Gastroesophageal sphincter (tissue), 4 donors: ENCODE measurements at regions not wholly inside any gene's neighbourhood (a gene's known extent, or its start where the extent isn't known, plus 50 kb on each side); places are given as distances from the start of the nearest gene placed in this dataset.
"Not testable (repeated sequence)": the region's sequence is repeated elsewhere in the genome, so short reads cannot be mapped to it uniquely, and the experiment has no call there.

ENCODE experiments used
- ATAC-seq: fragments of 150-250 bp; one replicate; pipeline ENCODE4 v1.9.1; 2016; ENCODE audit warnings: mild to moderate bottlenecking, moderate library complexity
- H3K27ac ChIP-seq, 4 donors: fragments of 200-600 bp; sonication (generic) in 3 of 4; 1 replicate in 3 of 4; 2 replicates in 1 of 4; pipeline ENCODE4 v1.5.1; 2016 to 2019
- H3K27me3 ChIP-seq: fragments of 200-600 bp; sonication (generic); one replicate; pipeline ENCODE4 v1.5.1; 2019
- H3K36me3 ChIP-seq, 2 donors: fragments of 200-600 bp; sonication (generic); one replicate each; pipeline ENCODE4 v1.5.1; 2019; ENCODE audit warnings: control low read depth in 1 of 2
- H3K4me1 ChIP-seq, 3 donors: fragments of 200-600 bp; sonication (generic); 1 replicate in 2 of 3; 2 replicates in 1 of 3; pipeline ENCODE4 v1.5.1; 2016 to 2019; ENCODE audit warnings: control low read depth in 2 of 3
- H3K4me3 ChIP-seq, 2 donors: fragments of 200-600 bp; sonication (generic); one replicate each; pipeline ENCODE4 v1.5.1; 2019; ENCODE audit warnings: mild to moderate bottlenecking in 1 of 2, moderate library complexity in 1 of 2
- H3K9me3 ChIP-seq, 3 donors: fragments of 200-600 bp; sonication (generic); one replicate each; pipeline ENCODE4 v1.5.1; 2017 to 2019; ENCODE audit warnings: control low read depth in 2 of 3
- EP300 ChIP-seq: sonication (generic); formaldehyde crosslinking; IDR thresholded peaks from one replicate; pipeline ENCODE4 v1.6.1; 2017; ENCODE audit warnings: antibody characterized with exemption, mild to moderate bottlenecking
- POLR2A ChIP-seq, 2 donors: fragments of 450-650 bp; IDR thresholded peaks; one replicate each; pipeline ENCODE4 v1.6.1; 2017; ENCODE audit warnings: antibody characterized with exemption in 2 of 2, mild to moderate bottlenecking in 2 of 2, moderate library complexity in 1 of 2
- POLR2AphosphoS5 ChIP-seq: sonication (generic); formaldehyde crosslinking; IDR thresholded peaks from one replicate; pipeline ENCODE4 v1.6.1; 2017; ENCODE audit warnings: antibody characterized with exemption
- WGBS, 2 donors: methylation state at CpG; one replicate each; pipeline ENCODE4 v1.1.5; 2018; ENCODE audit warnings: low coverage in 1 of 2; 5-methylcytosine and 5-hydroxymethylcytosine counted together
- TF ChIP-seq, protein P1 (sequence below), 4 experiments: fragments of 200-600 bp in 2 of 4; fragments of 450-650 bp in 2 of 4; sonication (generic) in 1 of 4; IDR thresholded peaks; one replicate each; pipeline ENCODE4 v1.5.1; 2017 to 2019; ENCODE audit warnings: antibody characterized with exemption in 4 of 4, mild to moderate bottlenecking in 2 of 4, moderate library complexity in 2 of 4

DNA sequence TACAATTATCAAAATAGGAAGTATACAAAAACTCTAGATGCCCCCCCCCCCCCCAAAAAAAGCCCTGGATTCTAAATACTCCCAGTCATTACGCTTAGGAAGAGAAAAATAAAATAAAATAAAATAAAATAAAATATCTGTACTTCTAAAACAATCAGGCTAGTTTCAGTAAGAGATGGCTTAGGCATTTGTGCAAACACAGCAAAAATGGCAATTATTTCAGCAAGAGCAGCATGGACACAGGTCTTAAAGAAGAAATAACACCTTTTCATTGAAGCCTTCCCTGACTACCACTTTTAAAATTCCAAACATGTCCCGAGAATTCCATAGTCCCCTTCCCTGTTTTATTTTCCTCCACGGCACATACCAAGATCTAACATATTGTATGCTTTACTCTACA is 218.6 kb upstream of the POU5F2 start:
- no peaks in the 10 kb centered on the region for H3K9me3 ChIP-seq
- 82 to 100% methylated on average over 3 of the region's 3 CpGs for WGBS, 2 donors
- H3K4me3 ChIP-seq = no peak overlapping the region
- no peak for TF ChIP-seq POLR2A (IDR thresholded peaks at IDR 0.05)
- no peak overlapping the region for H3K27ac ChIP-seq
- ATAC-seq = no peak
- no peaks in the 10 kb centered on the region for H3K4me1 ChIP-seq
- no peaks in the 10 kb centered on the region for H3K27me3 ChIP-seq
- no peaks in the 10 kb centered on the region for H3K36me3 ChIP-seq

DNA sequence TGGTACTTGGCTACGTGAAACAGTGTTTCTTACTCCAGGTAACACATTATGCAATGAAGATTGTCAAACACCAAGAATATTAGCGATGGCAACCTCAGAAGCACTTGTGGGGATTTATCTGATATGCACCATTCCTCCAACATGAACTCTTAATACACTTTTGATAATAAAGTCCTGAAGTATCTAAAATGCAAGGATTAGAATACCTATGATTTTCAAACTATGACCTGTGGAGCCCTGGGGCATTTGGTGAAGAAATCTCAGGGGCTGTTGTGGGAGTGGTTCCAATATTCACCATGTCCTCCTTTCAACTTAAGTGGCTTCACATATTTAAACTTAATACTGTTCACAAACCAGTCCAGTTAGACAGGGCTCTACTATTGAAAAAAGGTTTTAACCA is 214.6 kb upstream of the POU5F2 start:
- H3K27me3 ChIP-seq = no peaks in the 10 kb centered on the region
- no peak for ATAC-seq
- 100% methylated on average over 2 of the region's 2 CpGs for WGBS, 2 donors
- H3K27ac ChIP-seq = no peak overlapping the region
- peaks cover 0 to 9% of the 10 kb centered on the region in 2 donors for H3K36me3 ChIP-seq
- no peaks in the 10 kb centered on the region for H3K4me1 ChIP-seq
- H3K9me3 ChIP-seq = no peaks in the 10 kb centered on the region
- H3K4me3 ChIP-seq = no peak overlapping the region
- TF ChIP-seq POLR2A (IDR thresholded peaks at IDR 0.05) (no peak), POLR2AphosphoS5 (no peak), EP300 (no peak)
- TF ChIP-seq, protein P1, sequence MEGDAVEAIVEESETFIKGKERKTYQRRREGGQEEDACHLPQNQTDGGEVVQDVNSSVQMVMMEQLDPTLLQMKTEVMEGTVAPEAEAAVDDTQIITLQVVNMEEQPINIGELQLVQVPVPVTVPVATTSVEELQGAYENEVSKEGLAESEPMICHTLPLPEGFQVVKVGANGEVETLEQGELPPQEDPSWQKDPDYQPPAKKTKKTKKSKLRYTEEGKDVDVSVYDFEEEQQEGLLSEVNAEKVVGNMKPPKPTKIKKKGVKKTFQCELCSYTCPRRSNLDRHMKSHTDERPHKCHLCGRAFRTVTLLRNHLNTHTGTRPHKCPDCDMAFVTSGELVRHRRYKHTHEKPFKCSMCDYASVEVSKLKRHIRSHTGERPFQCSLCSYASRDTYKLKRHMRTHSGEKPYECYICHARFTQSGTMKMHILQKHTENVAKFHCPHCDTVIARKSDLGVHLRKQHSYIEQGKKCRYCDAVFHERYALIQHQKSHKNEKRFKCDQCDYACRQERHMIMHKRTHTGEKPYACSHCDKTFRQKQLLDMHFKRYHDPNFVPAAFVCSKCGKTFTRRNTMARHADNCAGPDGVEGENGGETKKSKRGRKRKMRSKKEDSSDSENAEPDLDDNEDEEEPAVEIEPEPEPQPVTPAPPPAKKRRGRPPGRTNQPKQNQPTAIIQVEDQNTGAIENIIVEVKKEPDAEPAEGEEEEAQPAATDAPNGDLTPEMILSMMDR (IDR thresholded peaks at IDR 0.05) = no peak

DNA sequence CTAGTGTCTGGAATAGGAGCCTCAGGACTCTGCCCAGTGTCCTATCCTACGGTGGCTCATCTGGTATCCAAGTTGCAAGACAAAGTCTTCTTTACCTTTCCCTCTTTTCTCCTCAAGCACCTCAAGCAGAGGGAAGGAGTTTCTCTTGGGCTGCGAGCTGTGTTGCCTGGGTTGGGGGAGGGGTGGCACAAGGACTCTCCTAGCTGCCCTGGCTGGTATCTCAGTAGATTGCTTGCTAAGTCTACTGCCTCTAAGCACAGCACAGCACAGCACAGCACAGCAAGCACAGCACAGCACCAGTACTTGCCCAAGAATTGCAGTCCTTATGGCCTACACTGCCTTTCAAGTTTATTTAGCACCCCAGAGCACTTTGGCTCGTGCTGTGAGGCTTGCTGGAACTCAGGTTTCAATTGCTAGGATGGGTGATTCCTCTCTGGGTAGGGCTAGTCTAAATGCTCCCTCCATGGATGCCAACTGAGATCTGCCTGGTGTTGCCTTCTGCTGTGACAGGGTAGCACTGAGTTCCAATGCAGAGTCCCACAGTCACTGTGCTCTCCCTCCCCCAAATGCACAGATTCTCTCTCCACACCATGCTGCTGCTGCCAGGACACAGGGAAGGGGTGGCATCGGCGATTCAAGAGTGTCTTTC is 213.1 kb upstream of the POU5F2 start:
- TF ChIP-seq, protein P1 (IDR thresholded peaks at IDR 0.05) = no peak
- TF ChIP-seq EP300 (no peak), POLR2AphosphoS5 (no peak), POLR2A (IDR thresholded peaks at IDR 0.05) (no peak)
- peaks cover 0 to 9% of the 10 kb centered on the region in 2 donors for H3K36me3 ChIP-seq
- no peaks in the 10 kb centered on the region for H3K27me3 ChIP-seq
- no peaks in the 10 kb centered on the region for H3K4me1 ChIP-seq
- 100% methylated on average over 1 to 2 of the region's 5 CpGs for WGBS, 2 donors
- no peak overlapping the region for H3K27ac ChIP-seq
- H3K4me3 ChIP-seq = no peak overlapping the region
- no peak for ATAC-seq
- H3K9me3 ChIP-seq = no peaks in the 10 kb centered on the region

DNA sequence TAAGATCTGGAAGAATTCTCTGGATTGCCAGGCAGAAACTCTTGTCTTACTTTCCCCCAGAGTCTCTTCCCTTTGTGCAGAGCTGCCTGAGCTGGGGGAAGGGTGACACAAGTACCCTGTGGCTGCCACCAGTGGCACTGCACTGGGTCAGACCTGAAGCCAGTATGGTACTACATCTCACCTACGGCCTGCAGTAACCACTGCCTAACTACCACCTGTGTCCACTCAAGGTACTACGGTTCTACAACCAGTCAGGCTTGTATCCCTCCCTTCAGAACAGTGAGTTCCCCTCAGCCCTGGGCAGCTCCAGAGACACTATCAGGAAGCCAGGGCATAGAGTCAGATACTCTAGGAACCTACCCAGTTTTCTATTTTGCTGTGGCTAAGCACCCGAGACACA is 212.0 kb upstream of the POU5F2 start:
- H3K36me3 ChIP-seq = peaks cover 0 to 9% of the 10 kb centered on the region in 2 donors
- 100% methylated on average over 1 of the region's 3 CpGs; no CpG with 5 or more reads in 1 of the 2 donors for WGBS, 2 donors
- no peak for ATAC-seq
- no peak overlapping the region for H3K27ac ChIP-seq
- no peak for TF ChIP-seq EP300
- TF ChIP-seq POLR2AphosphoS5 = no peak
- TF ChIP-seq, protein P1 (IDR thresholded peaks at IDR 0.05) = no peak
- no peak for TF ChIP-seq POLR2A (IDR thresholded peaks at IDR 0.05)
- H3K9me3 ChIP-seq = no peaks in the 10 kb centered on the region
- no peaks in the 10 kb centered on the region for H3K27me3 ChIP-seq
- no peaks in the 10 kb centered on the region for H3K4me1 ChIP-seq
- H3K4me3 ChIP-seq = no peak overlapping the region

DNA sequence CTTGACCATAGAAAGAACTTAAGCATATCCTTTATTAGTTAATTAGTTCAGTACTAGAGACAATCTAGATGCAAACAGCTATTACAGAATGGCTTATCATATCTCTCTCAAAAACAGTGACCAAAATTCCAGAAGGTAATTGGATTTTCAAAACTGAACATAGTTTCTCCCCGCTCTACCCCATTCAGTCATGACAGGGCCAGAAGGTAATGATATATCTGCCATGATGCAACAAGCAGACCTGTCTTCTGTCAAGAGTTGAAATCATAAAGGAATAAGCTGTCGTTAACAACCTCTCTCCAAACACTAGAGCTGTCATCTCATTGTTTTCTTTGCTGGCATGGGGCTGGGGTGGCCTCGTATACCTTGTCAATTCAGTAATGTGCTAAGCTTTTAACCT is 200.5 kb upstream of the POU5F2 start:
- ATAC-seq = no peak
- TF ChIP-seq POLR2A (IDR thresholded peaks at IDR 0.05) (no peak), POLR2AphosphoS5 (no peak), EP300 (no peak)
- TF ChIP-seq, protein P1 (IDR thresholded peaks at IDR 0.05) = no peak

DNA sequence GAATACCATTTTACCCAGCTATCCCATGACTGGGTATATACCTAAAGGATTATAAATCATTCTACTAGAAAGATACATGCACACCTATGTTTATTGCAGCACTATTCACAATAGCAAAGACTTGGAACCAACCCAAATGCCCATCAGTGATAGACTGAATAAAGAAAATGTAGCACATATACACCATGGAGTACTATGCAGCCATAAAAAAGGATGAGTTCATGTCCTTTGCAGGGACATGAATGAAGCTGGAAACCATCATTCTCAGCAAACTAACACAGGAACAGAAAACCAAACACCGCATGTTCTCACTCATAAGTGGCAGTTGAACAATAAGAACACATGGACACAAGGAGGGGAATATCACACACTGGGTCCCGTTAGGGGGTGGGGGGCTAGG is 191.9 kb upstream of the POU5F2 start:
- not testable (repeated sequence) for H3K36me3 ChIP-seq, H3K27ac ChIP-seq, ATAC-seq, H3K9me3 ChIP-seq, H3K4me3 ChIP-seq, H3K4me1 ChIP-seq, H3K27me3 ChIP-seq
- 100% methylated on average over 2 of the region's 2 CpGs; no CpG with 5 or more reads in 1 of the 2 donors for WGBS, 2 donors

More for the DNA sequence above, 200.5 kb upstream of the POU5F2 start:
- no peak overlapping the region for H3K4me3 ChIP-seq
- H3K27me3 ChIP-seq = no peaks in the 10 kb centered on the region
- H3K4me1 ChIP-seq = no peaks in the 10 kb centered on the region
- no peaks in the 10 kb centered on the region for H3K36me3 ChIP-seq
- 71 to 86% methylated on average over 3 of the region's 3 CpGs for WGBS, 2 donors
- no peaks in the 10 kb centered on the region for H3K9me3 ChIP-seq
- no peak overlapping the region for H3K27ac ChIP-seq
